ENCODE measurements at regions not wholly inside any gene's neighbourhood (a gene's known extent, or its start where the extent isn't known, plus 50 kb on each side); places are given as distances from the start of the nearest gene placed in this dataset.

GRCh38 chr3:132262956-132263355, 54.3 kb upstream of the ACP3 start:
- Histone ChIP-seq H3K27me3 (ENCODE audit: control insufficient read depth in 4 of 4, insufficient read depth in 4 of 4, low read length in 3 of 4) (peaks cover 0 to 6% (median 0%) of the 10 kb centered on the region in 4 donors), H3K4me1 (ENCODE audit: control insufficient read depth in 4 of 4, insufficient read depth in 4 of 4, low read length in 3 of 4) (no peaks in the 10 kb centered on the region), H3K4me3 (ENCODE audit: low read depth in 1 of 3, low read length in 3 of 3) (no peak overlapping the region), H3K36me3 (ENCODE audit: control insufficient read depth in 4 of 4, insufficient read depth in 3 of 4, low read depth in 1 of 4, low read length in 3 of 4) (no peaks in the 10 kb centered on the region), H3K9ac (ENCODE audit: low read depth in 1 of 2, low read length in 2 of 2) (no peak overlapping the region), H3K27ac (ENCODE audit: low read depth in 1 of 2, low read length in 2 of 2) (no peak overlapping the region), H3K9me3 (ENCODE audit: control insufficient read depth in 4 of 4, low read length in 3 of 4) (no peaks in the 10 kb centered on the region)
- DNase-seq (ENCODE audit: low spot score) = no peak
- 95% methylated on average over 2 of the region's 2 CpGs for WGBS
- TF ChIP-seq RAD21 (IDR thresholded peaks at IDR 0.05) = no peak
- no peak for TF ChIP-seq RXRA (IDR thresholded peaks at IDR 0.05)
- TF ChIP-seq NR2F2 (IDR thresholded peaks at IDR 0.05) = no peak
- TF ChIP-seq HNF4G (IDR thresholded peaks at IDR 0.05) = no peak
- TF ChIP-seq, protein P1, sequence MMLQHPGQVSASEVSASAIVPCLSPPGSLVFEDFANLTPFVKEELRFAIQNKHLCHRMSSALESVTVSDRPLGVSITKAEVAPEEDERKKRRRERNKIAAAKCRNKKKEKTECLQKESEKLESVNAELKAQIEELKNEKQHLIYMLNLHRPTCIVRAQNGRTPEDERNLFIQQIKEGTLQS (IDR thresholded peaks at IDR 0.05) = no peak
- no peak for TF ChIP-seq YY1 (IDR thresholded peaks at IDR 0.05)
- no peak for TF ChIP-seq JUND (IDR thresholded peaks at IDR 0.05)
- TF ChIP-seq GABPA (IDR thresholded peaks at IDR 0.05 in 1 of 2, conservative IDR thresholded peaks at IDR 0.05 in 1 of 2) = no peak
- TF ChIP-seq FOXA2 (IDR thresholded peaks at IDR 0.05) = no peak
- no peak for TF ChIP-seq TAF1 (conservative IDR thresholded peaks at IDR 0.05)
- TF ChIP-seq, protein P2, sequence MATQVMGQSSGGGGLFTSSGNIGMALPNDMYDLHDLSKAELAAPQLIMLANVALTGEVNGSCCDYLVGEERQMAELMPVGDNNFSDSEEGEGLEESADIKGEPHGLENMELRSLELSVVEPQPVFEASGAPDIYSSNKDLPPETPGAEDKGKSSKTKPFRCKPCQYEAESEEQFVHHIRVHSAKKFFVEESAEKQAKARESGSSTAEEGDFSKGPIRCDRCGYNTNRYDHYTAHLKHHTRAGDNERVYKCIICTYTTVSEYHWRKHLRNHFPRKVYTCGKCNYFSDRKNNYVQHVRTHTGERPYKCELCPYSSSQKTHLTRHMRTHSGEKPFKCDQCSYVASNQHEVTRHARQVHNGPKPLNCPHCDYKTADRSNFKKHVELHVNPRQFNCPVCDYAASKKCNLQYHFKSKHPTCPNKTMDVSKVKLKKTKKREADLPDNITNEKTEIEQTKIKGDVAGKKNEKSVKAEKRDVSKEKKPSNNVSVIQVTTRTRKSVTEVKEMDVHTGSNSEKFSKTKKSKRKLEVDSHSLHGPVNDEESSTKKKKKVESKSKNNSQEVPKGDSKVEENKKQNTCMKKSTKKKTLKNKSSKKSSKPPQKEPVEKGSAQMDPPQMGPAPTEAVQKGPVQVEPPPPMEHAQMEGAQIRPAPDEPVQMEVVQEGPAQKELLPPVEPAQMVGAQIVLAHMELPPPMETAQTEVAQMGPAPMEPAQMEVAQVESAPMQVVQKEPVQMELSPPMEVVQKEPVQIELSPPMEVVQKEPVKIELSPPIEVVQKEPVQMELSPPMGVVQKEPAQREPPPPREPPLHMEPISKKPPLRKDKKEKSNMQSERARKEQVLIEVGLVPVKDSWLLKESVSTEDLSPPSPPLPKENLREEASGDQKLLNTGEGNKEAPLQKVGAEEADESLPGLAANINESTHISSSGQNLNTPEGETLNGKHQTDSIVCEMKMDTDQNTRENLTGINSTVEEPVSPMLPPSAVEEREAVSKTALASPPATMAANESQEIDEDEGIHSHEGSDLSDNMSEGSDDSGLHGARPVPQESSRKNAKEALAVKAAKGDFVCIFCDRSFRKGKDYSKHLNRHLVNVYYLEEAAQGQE (IDR thresholded peaks at IDR 0.05) = no peak
- no peak for TF ChIP-seq HNF4A (conservative IDR thresholded peaks at IDR 0.05)
- TF ChIP-seq SP1 (IDR thresholded peaks at IDR 0.05) = no peak
- no peak for TF ChIP-seq FOXA1 (IDR thresholded peaks at IDR 0.05)
- TF ChIP-seq, protein P3, sequence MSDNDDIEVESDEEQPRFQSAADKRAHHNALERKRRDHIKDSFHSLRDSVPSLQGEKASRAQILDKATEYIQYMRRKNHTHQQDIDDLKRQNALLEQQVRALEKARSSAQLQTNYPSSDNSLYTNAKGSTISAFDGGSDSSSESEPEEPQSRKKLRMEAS (IDR thresholded peaks at IDR 0.05) = no peak
- TF ChIP-seq EGR1 (IDR thresholded peaks at IDR 0.05; ENCODE audit: low read depth in 2 of 2) = no peak
- TF ChIP-seq, protein P4, sequence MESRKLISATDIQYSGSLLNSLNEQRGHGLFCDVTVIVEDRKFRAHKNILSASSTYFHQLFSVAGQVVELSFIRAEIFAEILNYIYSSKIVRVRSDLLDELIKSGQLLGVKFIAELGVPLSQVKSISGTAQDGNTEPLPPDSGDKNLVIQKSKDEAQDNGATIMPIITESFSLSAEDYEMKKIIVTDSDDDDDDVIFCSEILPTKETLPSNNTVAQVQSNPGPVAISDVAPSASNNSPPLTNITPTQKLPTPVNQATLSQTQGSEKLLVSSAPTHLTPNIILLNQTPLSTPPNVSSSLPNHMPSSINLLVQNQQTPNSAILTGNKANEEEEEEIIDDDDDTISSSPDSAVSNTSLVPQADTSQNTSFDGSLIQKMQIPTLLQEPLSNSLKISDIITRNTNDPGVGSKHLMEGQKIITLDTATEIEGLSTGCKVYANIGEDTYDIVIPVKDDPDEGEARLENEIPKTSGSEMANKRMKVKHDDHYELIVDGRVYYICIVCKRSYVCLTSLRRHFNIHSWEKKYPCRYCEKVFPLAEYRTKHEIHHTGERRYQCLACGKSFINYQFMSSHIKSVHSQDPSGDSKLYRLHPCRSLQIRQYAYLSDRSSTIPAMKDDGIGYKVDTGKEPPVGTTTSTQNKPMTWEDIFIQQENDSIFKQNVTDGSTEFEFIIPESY (IDR thresholded peaks at IDR 0.05) = no peak
- TF ChIP-seq, protein P5, sequence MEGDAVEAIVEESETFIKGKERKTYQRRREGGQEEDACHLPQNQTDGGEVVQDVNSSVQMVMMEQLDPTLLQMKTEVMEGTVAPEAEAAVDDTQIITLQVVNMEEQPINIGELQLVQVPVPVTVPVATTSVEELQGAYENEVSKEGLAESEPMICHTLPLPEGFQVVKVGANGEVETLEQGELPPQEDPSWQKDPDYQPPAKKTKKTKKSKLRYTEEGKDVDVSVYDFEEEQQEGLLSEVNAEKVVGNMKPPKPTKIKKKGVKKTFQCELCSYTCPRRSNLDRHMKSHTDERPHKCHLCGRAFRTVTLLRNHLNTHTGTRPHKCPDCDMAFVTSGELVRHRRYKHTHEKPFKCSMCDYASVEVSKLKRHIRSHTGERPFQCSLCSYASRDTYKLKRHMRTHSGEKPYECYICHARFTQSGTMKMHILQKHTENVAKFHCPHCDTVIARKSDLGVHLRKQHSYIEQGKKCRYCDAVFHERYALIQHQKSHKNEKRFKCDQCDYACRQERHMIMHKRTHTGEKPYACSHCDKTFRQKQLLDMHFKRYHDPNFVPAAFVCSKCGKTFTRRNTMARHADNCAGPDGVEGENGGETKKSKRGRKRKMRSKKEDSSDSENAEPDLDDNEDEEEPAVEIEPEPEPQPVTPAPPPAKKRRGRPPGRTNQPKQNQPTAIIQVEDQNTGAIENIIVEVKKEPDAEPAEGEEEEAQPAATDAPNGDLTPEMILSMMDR (IDR thresholded peaks at IDR 0.05; ENCODE audit: low read depth, low read length, missing input control) = no peak

All from liver (tissue), 8 donors.